Muscle of back (tissue), 3 donors: ENCODE measurements at regions not wholly inside any gene's neighbourhood (a gene's known extent, or its start where the extent isn't known, plus 50 kb on each side); places are given as distances from the start of the nearest gene placed in this dataset.

Source experiments
- DNase-seq, 3 donors: peaks; one replicate each; pipeline versions ENCODE4 v3.0.0 to v3.0.0-alpha.2; 2013

GRCh38 chr12:29882846-29883245 lies 99.1 kb upstream of the TMTC1 start:
- DNase-seq, result peak; percentile 20 to 59 (median 41)

GRCh38 chr12:29880987-29881386 lies 97.2 kb upstream of the TMTC1 start:
- no peak for DNase-seq

- DNase-seq, result no peak
These were observed 96.0 kb upstream of the TMTC1 start for GRCh38 chr12:29879606-29880308.

DNA sequence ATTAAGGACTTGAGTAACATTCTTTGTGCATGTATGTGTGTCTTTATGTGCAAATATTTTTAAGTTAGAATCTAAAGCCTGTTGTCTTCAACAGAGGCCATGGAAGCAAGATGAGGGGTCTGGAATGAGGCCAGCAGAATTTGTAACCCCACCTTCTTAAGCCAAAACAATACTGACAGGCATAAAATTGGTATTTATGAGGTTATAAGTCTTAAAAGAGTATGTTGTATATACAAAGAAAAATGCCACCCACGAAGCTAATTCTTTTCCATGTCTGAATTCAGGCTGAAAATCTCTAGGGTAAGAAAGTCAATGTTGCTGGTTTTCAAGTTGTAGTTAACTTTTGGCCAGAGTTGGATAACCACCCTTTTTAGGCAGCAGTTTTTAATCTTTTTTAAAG lies 86.2 kb upstream of the TMTC1 start:
- peak in 2 of 3 donors; percentile 36 to 38 for DNase-seq

GRCh38 chr12:29867823-29868222 lies 84.1 kb upstream of the TMTC1 start:
- no peak for DNase-seq

DNA sequence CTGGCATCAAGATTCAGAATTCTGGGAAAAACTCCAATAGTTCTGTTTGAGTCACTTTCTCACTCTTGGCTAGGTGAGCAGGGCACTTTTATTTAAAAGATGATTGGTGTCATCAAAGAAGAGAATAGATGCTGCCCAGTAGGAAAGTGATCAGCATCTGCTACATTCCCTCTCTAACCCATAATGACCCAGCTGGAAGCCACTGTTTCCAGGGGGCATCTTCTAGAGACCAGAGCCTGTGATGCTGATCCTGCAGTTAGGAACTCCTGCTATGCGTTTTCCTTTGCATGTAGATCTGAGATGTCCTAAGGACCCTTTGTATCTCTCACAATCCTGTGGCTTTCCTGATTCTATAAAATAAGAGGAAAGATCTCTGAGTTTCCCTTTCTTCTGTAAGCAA lies 79.9 kb upstream of the TMTC1 start:
- DNase-seq, result no peak

DNA sequence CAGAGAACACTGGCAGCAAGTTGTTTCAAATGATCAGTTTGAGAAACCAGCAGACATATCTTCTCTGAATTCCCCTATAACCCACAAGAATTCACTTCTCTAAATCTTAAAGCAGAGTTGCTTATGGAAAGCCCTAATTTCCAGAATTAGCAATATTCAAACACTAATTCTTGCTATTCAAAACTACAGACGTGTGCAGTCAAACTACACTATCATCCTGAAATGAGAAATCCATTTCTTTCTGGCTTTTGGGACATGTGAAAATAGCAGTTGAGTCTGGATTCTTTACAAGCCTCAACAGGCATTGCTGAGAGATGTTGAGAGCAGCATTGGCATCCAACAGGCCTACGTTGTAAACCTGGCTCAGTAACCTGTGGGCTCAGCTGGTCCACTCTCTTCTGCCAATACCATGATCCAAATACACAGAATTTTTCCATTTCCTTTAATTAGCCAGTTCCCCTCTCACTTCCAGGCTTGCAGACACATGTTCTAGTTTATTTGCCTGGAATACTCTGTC lies 74.6 kb upstream of the TMTC1 start:
- DNase-seq, result peak in 2 of 3 donors; percentile 34

- DNase-seq, result no peak
These were observed 63.5 kb upstream of the TMTC1 start for GRCh38 chr12:29847246-29847645.

GRCh38 chr12:29844667-29845066 lies 60.9 kb upstream of the TMTC1 start:
- no peak for DNase-seq

- no peak for DNase-seq
These were observed 59.3 kb upstream of the TMTC1 start for GRCh38 chr12:29843036-29843435.

DNA sequence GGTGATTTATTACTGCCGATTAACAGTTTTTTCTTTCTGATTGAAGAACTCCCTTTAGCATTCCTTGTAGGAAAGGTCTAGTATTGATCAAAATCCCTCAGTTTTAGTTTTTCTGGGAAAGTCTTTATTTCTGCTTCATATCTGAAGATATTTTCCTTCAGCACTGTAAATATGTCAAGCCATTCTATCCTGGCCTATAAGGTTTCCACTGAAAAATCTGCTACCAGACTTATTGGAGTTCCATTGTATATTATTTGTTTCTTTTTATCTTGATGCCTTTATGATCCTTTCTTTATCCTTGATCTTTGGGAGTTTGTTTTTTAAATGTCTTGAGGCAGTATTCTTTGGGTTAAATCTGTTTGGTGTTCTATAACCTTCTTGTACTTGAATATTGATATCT lies 55.0 kb upstream of the TMTC1 start:
- DNase-seq, result no peak
